PC-9 (cell line): ENCODE measurements at regions not wholly inside any gene's neighbourhood (a gene's known extent, or its start where the extent isn't known, plus 50 kb on each side); places are given as distances from the start of the nearest gene placed in this dataset.

Experiments used
- BruUV-seq: library from RNA; stranded (reverse); fragments of 400-500 nt; replicated peaks from 2 replicates; lab custom pipeline; 2021; lab: Mats Ljungman, UMichigan
- CTCF ChIA-PET: fragments of 300-600 bp; sonication (Branson Sonifier 250); formaldehyde crosslinking; loops from one replicate; lab custom pipeline; 2022; ENCODE audit warnings: antibody characterized with exemption; lab: Charles Lee
- POLR2A ChIA-PET: fragments of 300-600 bp; sonication (Branson Sonifier 250); formaldehyde crosslinking; loops from one replicate; lab custom pipeline; 2022; ENCODE audit warnings: antibody characterized with exemption; ENCODE audit not compliant: unreplicated experiment; lab: Charles Lee
- DNase-seq, 2 experiments: peaks; one replicate each; pipeline versions ENCODE4 v3.0.0 to v3.0.0-alpha.2; 2015 to 2022; ENCODE audit warnings: mixed read lengths in 1 of 2
- H2AFZ ChIP-seq: fragments of 200-600 bp; sonication (generic); 2 replicates; pipeline ENCODE4 v1.8.1; 2017; ENCODE audit warnings: antibody characterized with exemption
- H3F3A ChIP-seq: fragments of 200-600 bp; sonication (generic); 2 replicates; pipeline ENCODE4 v1.8.1; 2017; ENCODE audit warnings: antibody characterized with exemption, mild to moderate bottlenecking, low read depth; ENCODE audit not compliant: insufficient read depth
- H3K27ac ChIP-seq: fragments of 200-600 bp; sonication (generic); 2 replicates; pipeline ENCODE4 v1.6.1; 2016; ENCODE audit warnings: mixed run types
- H3K27me3 ChIP-seq: fragments of 200-600 bp; sonication (generic); 2 replicates; pipeline ENCODE4 v1.6.1; 2016; ENCODE audit warnings: low read depth, mixed run types; ENCODE audit not compliant: insufficient read depth
- H3K36me3 ChIP-seq: fragments of 200-600 bp; sonication (generic); 2 replicates; pipeline ENCODE4 v1.6.1; 2016; ENCODE audit warnings: low read depth, mixed run types
- H3K4me1 ChIP-seq: fragments of 200-600 bp; sonication (generic); replicated peaks from 2 replicates; pipeline ENCODE4 v1.6.1; 2016; ENCODE audit warnings: mixed run types; ENCODE audit not compliant: insufficient read depth
- H3K4me2 ChIP-seq: fragments of 200-600 bp; sonication (generic); 2 replicates; pipeline ENCODE4 v1.6.1; 2017; ENCODE audit warnings: mixed run types
- H3K4me3 ChIP-seq: fragments of 200-600 bp; sonication (generic); 2 replicates; pipeline ENCODE4 v1.6.1; 2016; ENCODE audit warnings: mixed run types
- H3K79me2 ChIP-seq: fragments of 200-600 bp; sonication (generic); 2 replicates; pipeline ENCODE4 v1.6.1; 2017; ENCODE audit warnings: low read depth, mixed run types
- H3K9me2 ChIP-seq: fragments of 200-600 bp; sonication (generic); 2 replicates; pipeline ENCODE4 v1.8.1; 2017; ENCODE audit warnings: mild to moderate bottlenecking; ENCODE audit not compliant: insufficient read depth
- H3K9me3 ChIP-seq: fragments of 200-600 bp; sonication (generic); 2 replicates; pipeline ENCODE4 v1.8.1; 2016; ENCODE audit warnings: low read depth; ENCODE audit not compliant: insufficient read depth
- H4K20me1 ChIP-seq: fragments of 200-600 bp; sonication (generic); 2 replicates; pipeline ENCODE4 v1.8.1; 2017; ENCODE audit not compliant: insufficient read depth
- CTCF ChIP-seq: fragments of 200-600 bp; sonication (generic); conservative IDR thresholded peaks from 2 replicates; pipeline ENCODE4 v1.6.1; 2017; ENCODE audit warnings: mixed run types, antibody characterized with exemption, mild to moderate bottlenecking, moderate library complexity
- EZH2 ChIP-seq: fragments of 200-600 bp; sonication (generic); IDR thresholded peaks from 2 replicates; pipeline ENCODE4 v1.8.0; 2017; ENCODE audit warnings: antibody characterized with exemption, low read depth
- intact Hi-C: fragments of 100-400 bp; cut with micrococcal nuclease; formaldehyde crosslinking; loops from one replicate; pipeline ENCODE4 v1.10.0; 2022; ENCODE audit not compliant: unreplicated experiment

GRCh38 chr3:95994338-95994737 is 820.1 kb upstream of the EPHA6 start:
- BruUV-seq = no TSS peak
- no peaks in the 10 kb centered on the region for H3K36me3 ChIP-seq
- no peaks in the 10 kb centered on the region for H3K9me3 ChIP-seq
- 0 out of 2 replicates have a peak, but pooled peaks cover 3% of the 10 kb centered on the region for H3K9me2 ChIP-seq
- intact Hi-C loops = no loop called here
- H3K4me3 ChIP-seq = no peak overlapping the region
- no peak for DNase-seq
- ChIA-PET POLR2A (no interaction called here), CTCF (no interaction called here)
- H3K79me2 ChIP-seq = no peaks in the 10 kb centered on the region
- no peak overlapping the region for H2AFZ ChIP-seq
- H3F3A ChIP-seq = no peaks in the 10 kb centered on the region
- no peak overlapping the region for H3K4me2 ChIP-seq
- no peaks in the 10 kb centered on the region for H3K27me3 ChIP-seq
- H3K4me1 ChIP-seq = no peaks in the 10 kb centered on the region
- TF ChIP-seq CTCF (no peak), EZH2 (no peak)
- no peaks in the 10 kb centered on the region for H4K20me1 ChIP-seq
- H3K27ac ChIP-seq = no peak overlapping the region

GRCh38 chr3:96000966-96001365 is 813.4 kb upstream of the EPHA6 start:
- 0 out of 2 replicates have a peak, but pooled peaks cover 3% of the 10 kb centered on the region for H3K9me2 ChIP-seq
- H3K9me3 ChIP-seq = no peaks in the 10 kb centered on the region
- CTCF ChIA-PET = no interaction called here
- H3K4me3 ChIP-seq = no peak overlapping the region
- H3K27ac ChIP-seq = no peak overlapping the region
- H3K79me2 ChIP-seq = no peaks in the 10 kb centered on the region
- no peaks in the 10 kb centered on the region for H3F3A ChIP-seq
- no peak overlapping the region for H3K4me2 ChIP-seq
- H4K20me1 ChIP-seq = no peaks in the 10 kb centered on the region
- no peak overlapping the region for H2AFZ ChIP-seq
- intact Hi-C loops = no loop called here
- no peak for DNase-seq
- TF ChIP-seq EZH2 = no peak
- no peak for TF ChIP-seq CTCF
- POLR2A ChIA-PET = no interaction called here
- no TSS peak for BruUV-seq
- H3K27me3 ChIP-seq = no peaks in the 10 kb centered on the region
- no peaks in the 10 kb centered on the region for H3K4me1 ChIP-seq
- no peaks in the 10 kb centered on the region for H3K36me3 ChIP-seq

GRCh38 chr3:96007650-96008195 is 806.7 kb upstream of the EPHA6 start:
- Histone ChIP-seq H3K9me3 (no peaks in the 10 kb centered on the region), H3K27me3 (no peaks in the 10 kb centered on the region), H4K20me1 (no peaks in the 10 kb centered on the region), H3K9me2 (no peaks in the 10 kb centered on the region), H3K79me2 (no peaks in the 10 kb centered on the region), H3K4me3 (no peak overlapping the region), H3K36me3 (no peaks in the 10 kb centered on the region), H3F3A (no peaks in the 10 kb centered on the region), H3K27ac (no peak overlapping the region), H3K4me2 (no peak overlapping the region), H2AFZ (no peak overlapping the region), H3K4me1 (no peaks in the 10 kb centered on the region)
- no peak for DNase-seq
- ChIA-PET POLR2A (no interaction called here), CTCF (no interaction called here)
- BruUV-seq = no TSS peak
- intact Hi-C loops = no loop called here
- TF ChIP-seq EZH2 = no peak
- TF ChIP-seq CTCF = no peak
